Femur (tissue), 1 donor: ENCODE measurements at regions not wholly inside any gene's neighbourhood (a gene's known extent, or its start where the extent isn't known, plus 50 kb on each side); places are given as distances from the start of the nearest gene placed in this dataset.
"Not testable (repeated sequence)": the region's sequence is repeated elsewhere in the genome, so short reads cannot be mapped to it uniquely, and the experiment has no call there.

ENCODE experiments used
- DNase-seq: peaks from one replicate; pipeline ENCODE4 v3.0.0-alpha.2; 2017

- DNase-seq = no peak
These were observed 239.2 kb upstream of the FZD8 start for GRCh38 chr10:35881320-35881719.

DNA sequence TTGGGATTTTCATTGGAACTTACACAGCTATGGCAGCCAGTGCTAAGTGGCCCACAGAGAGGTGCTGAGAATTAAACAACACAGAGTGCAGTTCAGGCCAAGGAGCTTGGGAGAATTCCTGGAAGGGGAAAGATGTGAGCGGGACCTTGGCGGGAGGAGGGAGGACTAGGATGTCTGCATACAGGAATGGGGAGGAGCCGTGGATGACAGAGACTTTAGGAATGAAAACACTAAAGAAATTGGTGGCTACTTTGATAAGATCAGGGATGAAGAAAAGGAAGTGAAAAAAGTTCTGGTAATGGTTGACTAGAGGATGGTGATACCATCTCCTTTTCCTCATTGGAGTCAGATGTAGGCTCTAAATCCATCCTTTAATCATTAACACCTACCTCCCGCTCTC is 234.2 kb upstream of the FZD8 start:
- DNase-seq = peak; percentile 58

GRCh38 chr10:35875016-35875676 is 233.1 kb upstream of the FZD8 start:
- peak; percentile 39 for DNase-seq

DNA sequence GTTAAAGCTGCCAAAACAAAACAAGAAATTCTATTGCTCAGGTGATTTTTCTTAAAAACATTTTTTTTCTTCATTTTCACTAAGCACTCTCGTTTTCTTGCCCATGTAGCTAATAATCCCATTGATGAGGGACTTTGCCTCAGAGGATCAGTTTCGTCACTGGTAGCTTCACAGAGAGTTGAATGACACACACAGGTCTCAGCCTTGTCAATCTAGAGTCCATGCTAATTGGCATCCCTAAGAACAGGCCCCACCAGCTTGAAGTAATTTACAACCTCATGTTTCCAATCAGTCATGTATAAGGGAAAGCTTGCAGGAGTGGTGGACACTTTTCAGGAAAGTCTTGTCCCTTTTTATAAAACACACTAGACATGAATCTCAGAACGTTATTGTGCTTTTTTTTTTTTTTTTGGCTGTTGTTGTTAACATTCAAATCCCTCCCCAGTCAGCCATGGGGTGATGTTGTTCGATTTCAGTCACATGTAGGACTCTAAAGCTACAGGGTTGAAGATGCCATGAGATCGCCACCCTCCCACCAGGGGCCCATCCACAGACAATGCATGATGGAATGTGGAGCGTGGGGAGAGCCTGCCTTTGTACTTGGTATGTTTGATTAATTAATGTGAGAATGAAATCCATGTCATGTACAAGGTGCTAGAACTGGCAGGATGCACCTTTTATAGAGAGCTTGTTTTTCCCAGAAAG is 232.4 kb upstream of the FZD8 start:
- DNase-seq = no peak

- DNase-seq = peak; percentile 59
These were observed 230.6 kb upstream of the FZD8 start for GRCh38 chr10:35872671-35873070.

- DNase-seq = no peak
These were observed 228.7 kb upstream of the FZD8 start for GRCh38 chr10:35870665-35871310.

GRCh38 chr10:35858676-35859283 is 216.7 kb upstream of the FZD8 start:
- DNase-seq = not testable (repeated sequence)

- no peak for DNase-seq
These were observed 215.8 kb upstream of the FZD8 start for GRCh38 chr10:35857860-35858259.

DNA sequence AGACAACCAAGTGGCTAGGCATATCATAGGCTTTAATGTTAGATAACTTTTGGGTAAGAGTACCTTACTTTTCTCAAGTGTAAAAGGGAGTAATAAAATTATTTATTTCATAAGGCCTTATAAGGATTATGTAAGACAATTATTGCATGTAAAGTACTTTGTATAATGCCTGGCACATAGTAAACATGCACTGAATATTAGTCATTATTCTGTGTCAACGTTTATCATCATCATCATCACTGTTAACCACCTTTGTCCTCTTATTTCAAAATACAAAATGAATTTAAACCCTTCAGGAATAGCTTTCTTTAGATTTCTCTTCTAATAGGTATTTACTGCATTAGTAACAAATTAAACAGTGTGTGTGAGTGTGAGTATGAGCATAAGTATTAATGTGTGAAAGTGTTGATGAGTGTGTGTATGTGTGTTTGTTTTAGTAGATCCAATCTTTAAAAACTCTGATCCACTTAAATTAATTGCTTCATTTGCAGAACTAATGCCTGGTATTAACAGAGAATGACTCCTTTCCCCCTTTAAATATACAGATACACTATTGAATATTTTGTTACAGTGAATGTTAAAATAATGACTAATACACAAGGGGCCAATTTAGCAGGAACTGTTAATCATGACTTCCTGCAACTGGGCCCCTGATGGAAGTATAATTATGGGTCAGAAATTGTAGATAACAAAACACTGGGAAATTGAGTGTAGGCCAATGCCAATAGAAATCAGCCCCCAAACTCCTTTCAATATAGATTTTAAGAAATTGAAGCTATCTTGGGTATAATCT is 213.3 kb upstream of the FZD8 start:
- no peak for DNase-seq

DNA sequence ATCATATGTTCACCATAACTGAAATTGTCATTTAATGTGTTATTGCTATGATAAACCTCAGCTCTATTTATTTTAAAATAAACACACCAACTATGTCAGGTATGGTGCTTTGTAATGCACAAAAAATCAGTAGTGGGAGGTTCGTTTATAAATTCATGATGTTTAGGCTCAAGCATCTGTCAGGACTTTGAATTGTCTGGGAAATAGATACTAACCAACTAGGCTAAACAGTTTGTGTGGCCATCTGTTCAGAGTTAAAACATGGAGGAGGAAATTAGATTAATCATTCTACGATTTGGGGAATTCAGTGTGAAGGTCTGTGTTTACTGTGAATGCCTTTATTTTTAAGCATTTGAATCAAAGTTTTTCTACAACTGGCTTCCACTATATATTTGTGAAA is 212.6 kb upstream of the FZD8 start:
- DNase-seq = no peak

GRCh38 chr10:35852721-35853120 is 210.6 kb upstream of the FZD8 start:
- peak; percentile 47 for DNase-seq

- DNase-seq = no peak
These were observed 206.3 kb upstream of the FZD8 start for GRCh38 chr10:35848412-35848811.

DNA sequence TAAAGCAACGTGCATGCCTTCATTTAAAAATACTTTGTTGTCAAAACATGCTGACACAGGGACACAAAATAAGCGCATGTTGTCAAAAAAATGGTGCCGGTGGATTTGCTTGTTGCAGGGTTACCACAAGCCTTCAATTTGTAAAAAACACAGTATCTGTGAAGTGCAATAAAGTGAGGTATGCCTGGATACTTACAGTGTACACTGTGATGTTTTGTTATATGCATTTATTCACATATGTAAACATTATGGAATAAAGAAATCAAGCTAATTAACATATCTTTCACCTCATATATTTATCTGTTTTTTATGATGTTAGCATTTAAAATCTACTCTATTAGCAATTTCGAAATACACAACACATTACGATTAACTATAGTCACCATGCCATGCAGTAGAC is 202.6 kb upstream of the FZD8 start:
- no peak for DNase-seq

- peak; percentile 33 for DNase-seq
These were observed 201.6 kb upstream of the FZD8 start for GRCh38 chr10:35843524-35844181.

DNA sequence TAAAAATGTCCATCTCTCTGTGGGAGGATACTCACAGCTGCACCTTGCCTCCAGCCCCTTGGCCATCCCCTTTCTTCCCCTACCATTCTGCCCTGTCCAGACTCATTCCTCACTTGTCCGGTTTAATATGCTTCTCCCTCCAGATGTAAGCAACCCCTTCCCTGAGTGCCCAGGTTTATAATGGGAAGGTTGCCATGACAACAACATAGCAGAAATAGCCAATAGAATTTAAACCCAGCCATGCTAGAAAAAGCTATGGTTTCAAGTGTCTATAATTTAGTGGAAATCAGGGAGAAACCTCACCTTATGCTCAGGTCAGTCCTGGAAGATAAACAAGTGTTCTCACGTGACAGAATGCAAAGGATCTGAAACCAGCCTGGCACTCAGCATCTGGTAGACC is 196.0 kb upstream of the FZD8 start:
- no peak for DNase-seq

DNA sequence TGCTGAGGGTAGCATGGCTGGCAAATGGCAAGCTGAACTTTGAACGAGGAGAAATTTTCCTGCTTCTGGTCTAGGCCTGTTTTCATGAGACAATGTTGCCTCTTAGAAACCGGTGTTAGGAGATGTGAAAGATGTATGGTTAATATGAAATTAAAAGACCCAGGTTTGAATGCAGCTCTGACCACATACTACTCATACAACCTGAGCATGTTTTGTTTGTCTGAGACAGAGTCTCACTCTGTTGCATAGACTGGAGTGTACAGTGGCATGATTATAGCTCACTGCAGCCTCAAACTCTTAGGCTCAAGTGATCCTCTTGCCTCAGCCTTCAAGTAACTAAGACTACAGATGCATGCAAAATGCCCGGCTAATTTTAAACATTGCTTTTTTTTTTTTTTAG is 193.4 kb upstream of the FZD8 start:
- DNase-seq = no peak

GRCh38 chr10:35834877-35835494 is 192.9 kb upstream of the FZD8 start:
- DNase-seq = no peak

GRCh38 chr10:35827783-35828182 is 185.7 kb upstream of the FZD8 start:
- DNase-seq = no peak

DNA sequence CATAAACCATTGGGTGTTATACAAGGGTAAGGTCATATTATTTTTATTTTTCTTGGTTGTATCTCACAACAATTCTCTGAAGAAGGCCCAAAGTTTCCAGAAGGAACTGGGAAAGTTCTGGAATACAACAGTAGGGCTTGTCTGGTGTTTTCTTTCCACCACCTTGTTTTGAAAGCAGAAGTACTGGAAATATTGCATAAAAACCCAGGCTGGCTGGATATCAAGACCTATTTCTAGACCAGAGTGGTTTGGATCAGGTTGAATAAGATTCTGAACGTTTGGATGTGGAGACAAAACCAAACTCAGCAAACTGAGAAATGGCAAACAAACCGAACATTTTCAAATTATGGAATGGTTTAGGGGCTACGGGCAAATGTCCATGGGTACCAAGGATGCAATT is 182.6 kb upstream of the FZD8 start:
- peak; percentile 60 for DNase-seq

GRCh38 chr10:35822316-35822715 is 180.2 kb upstream of the FZD8 start:
- peak; percentile 87 for DNase-seq

DNA sequence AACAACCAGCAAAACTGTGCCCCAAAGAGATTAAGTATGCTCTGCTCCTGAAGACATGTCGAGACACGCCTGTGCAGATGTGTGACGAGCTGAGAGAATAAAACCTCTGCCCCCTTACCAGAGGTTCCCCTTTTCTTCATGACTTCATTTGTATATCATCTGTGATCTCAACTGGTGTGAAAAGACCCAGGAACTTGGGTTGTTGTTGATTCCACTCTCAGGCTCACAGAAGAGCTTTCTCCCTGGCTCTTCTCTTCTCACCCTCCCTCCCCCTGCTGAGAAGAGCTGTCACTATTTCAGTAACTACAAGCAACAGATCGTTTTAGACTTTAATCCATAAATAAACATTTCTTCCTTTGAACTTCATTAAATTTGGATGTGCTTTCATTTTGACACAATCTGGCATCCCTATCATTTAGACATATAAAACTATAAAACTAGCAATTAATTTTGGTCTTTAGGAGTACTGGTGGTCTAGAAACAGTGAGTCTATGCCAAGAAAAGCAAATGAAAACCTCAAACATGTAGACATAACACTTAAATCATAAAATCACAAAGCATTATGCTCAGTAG is 179.3 kb upstream of the FZD8 start:
- no peak for DNase-seq

DNA sequence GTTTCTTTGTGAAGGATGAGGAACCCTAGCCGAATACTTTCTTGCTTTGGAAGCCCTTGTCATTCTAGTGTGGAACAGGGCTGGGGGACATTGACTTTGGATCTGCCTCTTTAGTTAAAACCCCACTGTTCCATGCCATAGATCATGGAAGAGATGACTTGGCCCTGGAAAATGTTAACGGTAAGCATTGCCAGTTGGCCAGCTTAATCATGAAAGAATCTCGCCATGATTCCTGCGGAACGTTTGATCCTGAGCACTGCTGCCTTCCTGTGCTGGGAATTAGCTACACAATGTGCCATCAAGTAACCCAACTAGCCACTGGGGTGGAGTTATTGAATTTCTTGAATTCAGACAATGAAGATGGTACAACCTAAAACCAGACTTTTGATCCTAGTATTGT is 177.6 kb upstream of the FZD8 start:
- peak; percentile 32 for DNase-seq
